Uterus (tissue), 3 donors: ENCODE measurements at regions not wholly inside any gene's neighbourhood (a gene's known extent, or its start where the extent isn't known, plus 50 kb on each side); places are given as distances from the start of the nearest gene placed in this dataset.

Experiments used
- DNase-seq, 2 donors: peaks; one replicate each; pipeline ENCODE4 v3.0.0-alpha.2; 2019 to 2020
- H3K27ac ChIP-seq, 2 donors: fragments of 200-600 bp; sonication (generic); 1 replicate in 1 of 2; 2 replicates in 1 of 2; pipeline ENCODE4 v1.5.1; 2016 to 2018
- H3K27me3 ChIP-seq, 2 donors: fragments of 200-600 bp; sonication (generic); one replicate each; pipeline ENCODE4 v1.5.1; 2018 to 2019; ENCODE audit warnings: control low read depth in 1 of 2
- H3K36me3 ChIP-seq, 2 donors: fragments of 200-600 bp; sonication (generic); one replicate each; pipeline ENCODE4 v1.5.1; 2019; ENCODE audit warnings: control low read depth in 1 of 2
- H3K4me1 ChIP-seq, 2 donors: fragments of 200-600 bp; sonication (generic); one replicate each; pipeline ENCODE4 v1.5.1; 2018 to 2019; ENCODE audit warnings: control low read depth in 1 of 2
- H3K4me3 ChIP-seq, 2 donors: fragments of 200-600 bp; sonication (generic); 1 replicate in 1 of 2; 2 replicates in 1 of 2; pipeline ENCODE4 v1.5.1; 2018 to 2019; ENCODE audit warnings: mild to moderate bottlenecking in 1 of 2
- H3K9me3 ChIP-seq, 2 donors: fragments of 200-600 bp; sonication (generic); one replicate each; pipeline ENCODE4 v1.5.1; 2019; ENCODE audit warnings: control low read depth in 1 of 2
- CTCF ChIP-seq, 4 experiments: fragments of 200-600 bp in 2 of 4; fragments of 450-650 bp in 2 of 4; sonication (generic) in 2 of 4; IDR thresholded peaks; one replicate each; pipeline ENCODE4 v1.5.1; 2016 to 2019; ENCODE audit warnings: antibody characterized with exemption in 4 of 4, mild to moderate bottlenecking in 2 of 4, moderate library complexity in 1 of 4
- POLR2A ChIP-seq, 2 donors: fragments of 450-650 bp; IDR thresholded peaks; one replicate each; pipeline ENCODE4 v1.6.1; 2016; ENCODE audit warnings: antibody characterized with exemption in 2 of 2, mild to moderate bottlenecking in 1 of 2, moderate library complexity in 1 of 2
- intact Hi-C: fragments of 100-400 bp; cut with DNase I; formaldehyde crosslinking; loops from one replicate; pipeline ENCODE4 v1.15.1; 2023; ENCODE audit warnings: low total_unique reads
- donor health status: DM: yes; HTN: yes; CAD: no.

DNA sequence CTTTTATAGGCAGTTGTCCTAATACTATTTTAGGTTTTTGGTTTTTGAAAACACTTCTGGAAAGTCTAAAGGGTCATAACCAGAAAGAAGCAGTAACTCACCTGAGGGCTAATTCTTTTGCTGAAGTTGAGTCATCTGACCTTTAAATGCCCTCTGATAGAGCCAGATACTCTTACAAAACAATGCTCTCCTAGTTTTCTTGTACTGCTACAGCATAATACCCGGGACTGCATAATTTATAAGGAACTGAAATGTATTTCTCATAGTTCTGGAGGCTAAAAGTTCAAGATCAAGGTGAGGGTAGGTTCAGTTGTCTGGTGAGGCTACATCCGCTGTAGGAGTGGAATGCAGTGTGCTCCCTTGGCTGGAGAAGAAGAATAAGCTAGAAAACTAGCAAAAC, 670.3 kb downstream of the TLE4 start:
- H3K36me3 ChIP-seq = no peaks in the 10 kb centered on the region
- no peak for DNase-seq
- no peaks in the 10 kb centered on the region for H3K9me3 ChIP-seq
- TF ChIP-seq POLR2A (IDR thresholded peaks at IDR 0.05) = no peak
- TF ChIP-seq CTCF (IDR thresholded peaks at IDR 0.05) = no peak
- H3K27ac ChIP-seq = no peak overlapping the region
- no peaks in the 10 kb centered on the region for H3K4me1 ChIP-seq
- no peaks in the 10 kb centered on the region for H3K27me3 ChIP-seq
- intact Hi-C loops = no loop called here
- H3K4me3 ChIP-seq = no peak overlapping the region

- Histone ChIP-seq H3K9me3 (no peaks in the 10 kb centered on the region), H3K4me3 (no peak overlapping the region), H3K27ac (no peak overlapping the region), H3K36me3 (no peaks in the 10 kb centered on the region), H3K27me3 (no peaks in the 10 kb centered on the region), H3K4me1 (no peaks in the 10 kb centered on the region)
- no peak for DNase-seq
- intact Hi-C loops = no loop called here
- TF ChIP-seq CTCF (IDR thresholded peaks at IDR 0.05) (no peak), POLR2A (IDR thresholded peaks at IDR 0.05) (no peak)
Measured at GRCh38 chr9:80235752-80236151, 664.0 kb downstream of the TLE4 start.

DNA sequence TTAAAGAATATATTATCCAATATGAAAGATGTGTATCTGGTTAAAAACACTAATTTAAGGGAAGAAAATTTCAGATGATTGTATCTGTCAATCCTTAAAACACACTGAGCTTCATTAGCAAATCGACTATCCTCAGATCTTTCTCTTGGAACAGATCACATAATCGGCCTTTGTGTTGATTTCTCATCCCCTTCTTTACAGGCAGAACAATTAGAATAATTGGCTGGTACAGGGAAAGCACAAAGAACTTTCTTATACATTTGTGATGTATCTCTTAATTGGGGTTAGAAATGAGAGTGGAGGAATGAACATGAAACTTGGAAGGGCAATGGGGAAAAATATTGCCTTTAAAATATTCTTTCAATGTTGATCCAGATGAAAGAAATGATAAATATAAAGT, 662.1 kb downstream of the TLE4 start:
- Histone ChIP-seq H3K4me3 (no peak overlapping the region), H3K9me3 (no peaks in the 10 kb centered on the region), H3K36me3 (no peaks in the 10 kb centered on the region), H3K27me3 (no peaks in the 10 kb centered on the region), H3K4me1 (no peaks in the 10 kb centered on the region), H3K27ac (no peak overlapping the region)
- intact Hi-C loops = no loop called here
- DNase-seq = no peak
- TF ChIP-seq POLR2A (IDR thresholded peaks at IDR 0.05) = no peak
- TF ChIP-seq CTCF (IDR thresholded peaks at IDR 0.05) = no peak

DNA sequence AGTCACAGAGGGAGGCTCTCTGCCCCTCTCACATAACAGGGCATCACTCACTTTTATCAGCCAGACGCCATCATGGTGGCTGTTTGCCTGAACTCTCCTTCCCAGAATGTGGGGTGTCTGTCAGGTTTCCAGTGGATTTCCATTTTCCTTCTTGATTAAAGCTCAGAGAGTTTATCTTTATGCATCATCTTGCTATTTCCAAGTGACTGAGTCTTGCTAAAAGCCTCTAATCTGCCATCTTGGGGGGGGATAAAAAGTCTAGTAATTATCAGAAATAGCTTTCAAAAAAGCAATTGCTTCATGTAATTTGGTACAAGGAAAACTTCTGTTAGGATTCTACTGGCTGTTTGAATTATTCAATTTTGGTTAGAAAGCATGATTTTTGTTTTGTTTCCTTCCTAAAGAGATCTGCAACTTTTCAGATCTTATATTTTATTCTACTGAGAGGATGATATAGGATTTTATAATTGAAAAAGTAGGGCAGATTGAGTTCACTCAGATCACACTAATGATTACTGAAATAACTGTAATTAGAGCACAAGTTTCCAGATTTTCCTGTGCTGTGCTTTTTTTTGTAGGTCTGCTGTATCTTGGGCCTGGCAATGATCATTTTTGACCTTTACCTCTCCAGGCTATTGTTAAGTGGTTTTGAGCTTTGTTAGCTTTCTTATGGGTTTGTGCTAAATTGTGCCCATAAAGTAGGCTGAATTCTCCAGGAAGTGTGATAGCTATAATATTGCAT, 661.5 kb downstream of the TLE4 start:
- H3K4me1 ChIP-seq = no peaks in the 10 kb centered on the region
- no peak for DNase-seq
- intact Hi-C loops = no loop called here
- H3K36me3 ChIP-seq = no peaks in the 10 kb centered on the region
- no peak overlapping the region for H3K27ac ChIP-seq
- no peaks in the 10 kb centered on the region for H3K27me3 ChIP-seq
- H3K4me3 ChIP-seq = no peak overlapping the region
- H3K9me3 ChIP-seq = no peaks in the 10 kb centered on the region
- TF ChIP-seq CTCF (IDR thresholded peaks at IDR 0.05) (no peak), POLR2A (IDR thresholded peaks at IDR 0.05) (no peak)

DNA sequence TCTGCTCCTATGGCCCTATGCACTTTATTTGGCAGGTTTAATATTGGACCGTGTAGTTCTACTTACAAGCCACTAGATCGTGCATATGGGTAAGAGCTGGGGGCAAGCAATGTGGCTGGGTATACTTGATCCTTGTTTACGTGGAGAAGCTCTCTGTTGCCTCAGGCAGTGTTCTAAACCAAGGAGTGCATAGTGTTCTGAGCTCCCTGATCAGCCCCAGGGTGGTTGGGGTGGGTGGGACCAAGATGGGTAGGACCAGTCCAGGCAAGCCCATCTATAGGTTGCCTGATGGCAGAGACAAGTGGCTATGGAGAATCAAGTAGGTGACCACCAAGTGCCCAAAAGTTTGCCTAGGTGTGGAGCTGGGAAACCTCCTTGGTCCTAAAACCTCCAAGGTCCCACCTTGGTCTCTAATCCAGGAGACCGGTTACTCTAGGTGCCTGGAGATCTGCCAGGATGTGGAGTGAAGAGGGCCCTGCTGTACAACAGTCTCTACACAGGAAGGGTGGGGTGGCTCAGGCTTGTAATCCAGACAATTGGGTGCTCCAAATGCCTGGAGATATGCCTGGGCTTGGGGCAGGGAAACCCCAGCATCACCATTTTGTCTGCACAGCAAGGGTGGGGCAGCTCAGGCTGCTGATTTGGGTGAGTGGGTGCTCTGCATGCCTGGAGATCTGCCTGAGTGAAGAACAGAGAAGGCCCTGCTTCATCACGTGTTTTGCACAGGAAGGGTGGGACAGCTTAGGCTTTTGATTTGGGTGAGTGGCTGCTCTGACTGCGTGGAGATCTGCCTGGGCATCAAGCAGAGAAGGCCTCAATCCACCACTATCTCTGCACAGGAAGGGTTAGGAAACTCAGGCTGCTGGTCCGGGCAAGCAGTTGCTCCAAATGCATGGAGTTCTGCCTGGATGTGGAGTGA, 659.8 kb downstream of the TLE4 start:
- no peaks in the 10 kb centered on the region for H3K36me3 ChIP-seq
- TF ChIP-seq POLR2A (IDR thresholded peaks at IDR 0.05) = no peak
- no peak for TF ChIP-seq CTCF (IDR thresholded peaks at IDR 0.05)
- no peaks in the 10 kb centered on the region for H3K4me1 ChIP-seq
- H3K27me3 ChIP-seq = no peaks in the 10 kb centered on the region
- no peaks in the 10 kb centered on the region for H3K9me3 ChIP-seq
- intact Hi-C loops = no loop called here
- H3K4me3 ChIP-seq = no peak overlapping the region
- no peak for DNase-seq
- no peak overlapping the region for H3K27ac ChIP-seq
